H9 (cell line): ENCODE measurements at regions not wholly inside any gene's neighbourhood (a gene's known extent, or its start where the extent isn't known, plus 50 kb on each side); places are given as distances from the start of the nearest gene placed in this dataset.

Source experiments
- DNase-seq: peaks from one replicate; pipeline ENCODE4 v3.0.0-alpha.2; 2017
- H2AFZ ChIP-seq: one replicate; pipeline ENCODE4 v1.6.1; 2013; ENCODE audit warnings: mild to moderate bottlenecking, low read length, control low read depth, moderate library complexity
- H2AK5ac ChIP-seq: 2 replicates; pipeline ENCODE4 v1.6.1; 2013; ENCODE audit warnings: low read length, control low read depth, mixed read lengths; ENCODE audit not compliant: insufficient read length
- H2BK120ac ChIP-seq: one replicate; pipeline ENCODE4 v1.6.1; 2013; ENCODE audit warnings: low read depth, mild to moderate bottlenecking, low read length, control low read depth, inconsistent platforms; ENCODE audit not compliant: poor library complexity, severe bottlenecking
- H2BK12ac ChIP-seq: 2 replicates; pipeline ENCODE4 v1.6.1; 2013; ENCODE audit warnings: low read length, control low read depth, mixed read lengths, low read depth; ENCODE audit not compliant: insufficient read length
- H2BK15ac ChIP-seq: 2 replicates; pipeline ENCODE4 v1.6.1; 2013; ENCODE audit warnings: low read depth, low read length, control low read depth
- H2BK20ac ChIP-seq: one replicate; pipeline ENCODE4 v1.6.1; 2013; ENCODE audit warnings: low read depth, mild to moderate bottlenecking, low read length, control low read depth, inconsistent platforms; ENCODE audit not compliant: poor library complexity, severe bottlenecking
- H2BK5ac ChIP-seq: 2 replicates; pipeline ENCODE4 v1.6.1; 2013; ENCODE audit warnings: low read length, control low read depth, mixed read lengths; ENCODE audit not compliant: insufficient read length
- H3K14ac ChIP-seq: 2 replicates; pipeline ENCODE4 v1.6.1; 2013; ENCODE audit warnings: low read length, control low read depth; ENCODE audit not compliant: insufficient read depth
- H3K18ac ChIP-seq: 2 replicates; pipeline ENCODE4 v1.6.1; 2013; ENCODE audit warnings: low read depth, mild to moderate bottlenecking, mixed read lengths, low read length, control low read depth; ENCODE audit not compliant: insufficient read length
- H3K23ac ChIP-seq: 2 replicates; pipeline ENCODE4 v1.6.1; 2013; ENCODE audit warnings: low read length, control low read depth, mixed read lengths, low read depth; ENCODE audit not compliant: insufficient read length
- H3K23me2 ChIP-seq: 2 replicates; pipeline ENCODE4 v1.6.1; 2013; ENCODE audit warnings: low read depth, mild to moderate bottlenecking, mixed read lengths, low read length, control low read depth; ENCODE audit not compliant: insufficient read length, poor library complexity, severe bottlenecking
- H3K27ac ChIP-seq: 2 replicates; pipeline ENCODE4 v1.5.1; 2013; ENCODE audit warnings: low read length, control low read depth, mixed read lengths, low read depth; ENCODE audit not compliant: insufficient read length
- H3K27me3 ChIP-seq: 2 replicates; pipeline ENCODE4 v1.6.1; 2013; ENCODE audit warnings: low read length, control low read depth, inconsistent platforms; ENCODE audit not compliant: insufficient read depth
- H3K4ac ChIP-seq: 2 replicates; pipeline ENCODE4 v1.6.1; 2013; ENCODE audit warnings: low read depth, mild to moderate bottlenecking, control low read depth, inconsistent platforms, low read length, moderate library complexity
- H3K4me1 ChIP-seq: 2 replicates; pipeline ENCODE4 v1.6.1; 2013; ENCODE audit warnings: low read length, control low read depth, inconsistent platforms; ENCODE audit not compliant: insufficient read depth
- H3K4me2 ChIP-seq: 2 replicates; pipeline ENCODE4 v1.6.1; 2013; ENCODE audit warnings: low read length, control low read depth, mixed read lengths; ENCODE audit not compliant: insufficient read length, insufficient read depth
- H3K56ac ChIP-seq: 2 replicates; pipeline ENCODE4 v1.6.1; 2013; ENCODE audit warnings: low read depth, mild to moderate bottlenecking, mixed read lengths, low read length, control low read depth; ENCODE audit not compliant: insufficient read length
- H3K79me1 ChIP-seq: 2 replicates; pipeline ENCODE4 v1.6.1; 2013; ENCODE audit warnings: low read depth, mild to moderate bottlenecking, moderate library complexity, low read length, control low read depth, inconsistent platforms; ENCODE audit not compliant: insufficient read depth, poor library complexity, severe bottlenecking
- H3K79me2 ChIP-seq: 2 replicates; pipeline ENCODE4 v1.6.1; 2013; ENCODE audit warnings: low read length, control low read depth, inconsistent platforms; ENCODE audit not compliant: insufficient read depth
- H3K9ac ChIP-seq: 2 replicates; pipeline ENCODE4 v1.6.1; 2013; ENCODE audit warnings: low read length, control low read depth, mixed read lengths; ENCODE audit not compliant: insufficient read length; ENCODE audit errors: extremely low read depth
- H3K9me3 ChIP-seq: one replicate; pipeline ENCODE4 v1.6.1; 2013; ENCODE audit warnings: low read depth, low read length, inconsistent platforms; ENCODE audit not compliant: control insufficient read depth
- H3T11ph ChIP-seq: one replicate; pipeline ENCODE4 v1.6.1; 2013; ENCODE audit warnings: mild to moderate bottlenecking, low read length, control low read depth, inconsistent platforms
- H4K20me1 ChIP-seq: one replicate; pipeline ENCODE4 v1.6.1; 2013; ENCODE audit not compliant: control insufficient read depth, insufficient read length, insufficient read depth
- H4K5ac ChIP-seq: 2 replicates; pipeline ENCODE4 v1.6.1; 2013; ENCODE audit warnings: low read depth, mild to moderate bottlenecking, mixed read lengths, low read length, control low read depth; ENCODE audit not compliant: insufficient read length
- H4K8ac ChIP-seq: replicated peaks from 2 replicates; pipeline ENCODE4 v1.6.1; 2013; ENCODE audit warnings: low read length, control low read depth, mixed read lengths, low read depth; ENCODE audit not compliant: insufficient read length
- H4K91ac ChIP-seq: 2 replicates; pipeline ENCODE4 v1.6.1; 2013; ENCODE audit warnings: low read depth, mild to moderate bottlenecking, moderate library complexity, mixed read lengths, low read length, control low read depth; ENCODE audit not compliant: insufficient read length
- H3K27ac Mint-ChIP-seq, 3 experiments: 2 replicates in 2 of 3; 3 replicates in 1 of 3; pipeline ENCODE4 v1.8.0; 2020 to 2021; ENCODE audit warnings: mixed read lengths in 3 of 3, mild to moderate bottlenecking in 1 of 3, moderate library complexity in 1 of 3
- H3K27me3 Mint-ChIP-seq: 2 replicates; pipeline ENCODE4 v1.8.0; 2021; ENCODE audit warnings: low read depth, mild to moderate bottlenecking, moderate library complexity, mixed read lengths
- H3K36me3 Mint-ChIP-seq, 3 experiments: 2 replicates in 2 of 3; 3 replicates in 1 of 3; pipeline ENCODE4 v1.8.0; 2020 to 2021; ENCODE audit warnings: low read depth in 3 of 3, mixed read lengths in 3 of 3; ENCODE audit not compliant: insufficient read depth in 1 of 3
- H3K4me1 Mint-ChIP-seq, 2 experiments: 2 replicates each; pipeline ENCODE4 v1.8.0; 2020; ENCODE audit warnings: mixed read lengths in 2 of 2
- H3K4me3 Mint-ChIP-seq, 2 experiments: 2 replicates in 1 of 2; 3 replicates in 1 of 2; pipeline ENCODE4 v1.8.0; 2020 to 2021; ENCODE audit warnings: mild to moderate bottlenecking in 2 of 2, mixed read lengths in 2 of 2, moderate library complexity in 1 of 2
- H3K9me3 Mint-ChIP-seq, 2 experiments: 2 replicates in 1 of 2; 3 replicates in 1 of 2; pipeline ENCODE4 v1.8.0; 2020; ENCODE audit warnings: mild to moderate bottlenecking in 2 of 2, mixed read lengths in 2 of 2, moderate library complexity in 1 of 2
- CTCF ChIP-seq: fragments of 200-600 bp; sonication (generic); conservative IDR thresholded peaks from 3 replicates; pipeline ENCODE4 v1.8.0; 2021; ENCODE audit warnings: antibody characterized with exemption, mild to moderate bottlenecking
- WGBS: extraction: QIAGEN DNeasy Blood & Tissue Kit; methylation state at CpG from one replicate; pipeline ENCODE4 v1.1.7; 2013; ENCODE audit warnings: missing lambda C conversion rate, low lambda C conversion rate, mixed read lengths; ENCODE audit not compliant: insufficient read length; ENCODE audit errors: extremely low coverage; 5-methylcytosine and 5-hydroxymethylcytosine counted together

- Mint-ChIP-seq H3K4me3 (no peak overlapping the region), H3K27me3 (peaks cover 53% of the 10 kb centered on the region), H3K36me3 (peaks cover 3 to 14% (median 3%) of the 10 kb centered on the region in 3 experiments; a peak in 4 of 7 replicates), H3K9me3 (peaks cover 15 to 18% of the 10 kb centered on the region in 2 experiments), H3K4me1 (peaks cover 11% of the 10 kb centered on the region in 2 experiments), H3K27ac (no peak overlapping the region)
- H3K4me2 ChIP-seq, result no peak overlapping the region
- H3K9me3 ChIP-seq, result peaks cover 7% of the 10 kb centered on the region
- H4K5ac ChIP-seq, result no peak overlapping the region
- no peak overlapping the region for H3K4ac ChIP-seq
- no peak overlapping the region for H2BK20ac ChIP-seq
- H4K91ac ChIP-seq, result no peak overlapping the region
- H4K20me1 ChIP-seq, result no peaks in the 10 kb centered on the region
- H4K8ac ChIP-seq, result no peak overlapping the region
- no peak overlapping the region for H2BK12ac ChIP-seq
- H3K23ac ChIP-seq, result no peak overlapping the region
- no CpG with 5 or more reads among the region's 3 CpGs for WGBS
- no peaks in the 10 kb centered on the region for H3K79me1 ChIP-seq
- H2BK15ac ChIP-seq, result no peak overlapping the region
- H3K56ac ChIP-seq, result no peak overlapping the region
- no peak for TF ChIP-seq CTCF
- no peak overlapping the region for H2AK5ac ChIP-seq
- H3K23me2 ChIP-seq, result no peaks in the 10 kb centered on the region
- no peak overlapping the region for H3K14ac ChIP-seq
- H3T11ph ChIP-seq, result no peak overlapping the region
- H3K4me1 ChIP-seq, result no peaks in the 10 kb centered on the region
- H2BK120ac ChIP-seq, result no peak overlapping the region
- no peak overlapping the region for H3K9ac ChIP-seq
- H2AFZ ChIP-seq, result no peak overlapping the region
- no peaks in the 10 kb centered on the region; the same call in 1 of the 2 replicates for H3K27me3 ChIP-seq
- H3K79me2 ChIP-seq, result no peaks in the 10 kb centered on the region
- no peak overlapping the region for H2BK5ac ChIP-seq
- no peak overlapping the region for H3K18ac ChIP-seq
- DNase-seq, result no peak
- H3K27ac ChIP-seq, result no peak overlapping the region
Observed at GRCh38 chr14:103209506-103209905, 86.2 kb downstream of the TNFAIP2 start.
